HEK293 (cell line): ENCODE measurements at regions not wholly inside any gene's neighbourhood (a gene's known extent, or its start where the extent isn't known, plus 50 kb on each side); places are given as distances from the start of the nearest gene placed in this dataset.

ENCODE experiments used
- CTCF ChIA-PET: fragments of 350-600 bp; formaldehyde crosslinking; extraction: SDS; loops from one replicate; lab custom pipeline; 2021; ENCODE audit warnings: antibody characterized with exemption; lab: Yijun Ruan, JAX
- POLR2A ChIA-PET: fragments of 300-600 bp; formaldehyde crosslinking; extraction: SDS; loops from one replicate; lab custom pipeline; 2020; ENCODE audit warnings: antibody characterized with exemption, inconsistent platforms; lab: Yijun Ruan, JAX
- H3K27ac ChIP-seq: fragments of 200-500 bp; sonication (Bioruptor generic); 2 replicates; pipeline ENCODE4 v1.5.1; 2014; ENCODE audit warnings: low read depth, low read length, control low read depth, inconsistent platforms; ENCODE audit errors: extremely low read depth
- H3K36me3 ChIP-seq, 2 experiments: fragments of 200-500 bp in 1 of 2; sonication (Bioruptor generic) in 1 of 2; 1 replicate in 1 of 2; 2 replicates in 1 of 2; pipeline ENCODE4 v1.5.1; 2014 to 2017; ENCODE audit warnings: inconsistent platforms in 2 of 2, low read length in 2 of 2; ENCODE audit not compliant: control insufficient read depth in 2 of 2, insufficient read depth in 1 of 2
- H3K4me1 ChIP-seq: fragments of 200-500 bp; sonication (Bioruptor generic); 2 replicates; pipeline ENCODE4 v1.5.1; 2014; ENCODE audit warnings: mild to moderate bottlenecking, low read length, inconsistent platforms; ENCODE audit not compliant: control insufficient read depth, insufficient read depth
- H3K4me3 ChIP-seq: 2 replicates; pipeline ENCODE4 v1.5.1; 2011; ENCODE audit warnings: low read depth, mild to moderate bottlenecking, control low read depth, low read length, moderate library complexity
- H3K9me3 ChIP-seq: fragments of 200-500 bp; sonication (Bioruptor generic); 2 replicates; pipeline ENCODE4 v1.5.1; 2014; ENCODE audit warnings: low read depth, low read length, inconsistent platforms; ENCODE audit not compliant: control insufficient read depth, insufficient read depth
- EGR2 ChIP-seq: fragments of 450-650 bp; formaldehyde crosslinking; IDR thresholded peaks from 2 replicates; pipeline ENCODE4 v1.5.1; 2016; ENCODE audit warnings: low read depth, missing biosample characterization, missing genetic modification characterization
- ELK4 ChIP-seq: IDR thresholded peaks from 2 replicates; pipeline ENCODE4 v1.6.1; 2011; ENCODE audit warnings: mild to moderate bottlenecking, low read depth, low read length, borderline replicate concordance
- HOXD13 ChIP-seq: sonication (generic); formaldehyde crosslinking; IDR thresholded peaks from 2 replicates; pipeline ENCODE4 v1.8.0; 2022; ENCODE audit warnings: missing genetic modification reagents, borderline replicate concordance
- REPIN1 ChIP-seq: fragments of 450-650 bp; formaldehyde crosslinking; IDR thresholded peaks from 2 replicates; pipeline ENCODE4 v1.5.1; 2017; ENCODE audit warnings: missing biosample characterization, missing genetic modification characterization, low read depth
- SCRT1 ChIP-seq: fragments of 450-650 bp; formaldehyde crosslinking; IDR thresholded peaks from 2 replicates; pipeline ENCODE4 v1.5.1; 2016; ENCODE audit warnings: missing biosample characterization, missing genetic modification characterization, borderline replicate concordance
- ZBTB1 ChIP-seq: fragments of 450-650 bp; formaldehyde crosslinking; IDR thresholded peaks from 2 replicates; pipeline ENCODE4 v1.5.1; 2016; ENCODE audit warnings: missing biosample characterization, missing genetic modification characterization
- ZNF132 ChIP-seq: fragments of 450-650 bp; formaldehyde crosslinking; IDR thresholded peaks from 2 replicates; pipeline ENCODE4 v1.5.1; 2017; ENCODE audit warnings: missing biosample characterization, missing genetic modification characterization, borderline replicate concordance
- ZNF138 ChIP-seq: fragments of 450-650 bp; formaldehyde crosslinking; IDR thresholded peaks from 2 replicates; pipeline ENCODE4 v1.5.1; 2016; ENCODE audit warnings: missing biosample characterization, missing genetic modification characterization, borderline replicate concordance
- ZNF146 ChIP-seq: fragments of 450-650 bp; formaldehyde crosslinking; IDR thresholded peaks from 2 replicates; pipeline ENCODE4 v1.5.1; 2016; ENCODE audit warnings: missing biosample characterization, missing genetic modification characterization
- ZNF23 ChIP-seq: fragments of 450-650 bp; formaldehyde crosslinking; IDR thresholded peaks from 2 replicates; pipeline ENCODE4 v1.5.1; 2016; ENCODE audit warnings: missing biosample characterization, missing genetic modification characterization, borderline replicate concordance
- ZNF280D ChIP-seq: fragments of 450-650 bp; formaldehyde crosslinking; IDR thresholded peaks from 2 replicates; pipeline ENCODE4 v1.5.1; 2016; ENCODE audit warnings: missing biosample characterization, missing genetic modification characterization
- ZNF350 ChIP-seq: fragments of 450-650 bp; formaldehyde crosslinking; IDR thresholded peaks from 2 replicates; pipeline ENCODE4 v1.5.0; 2017; ENCODE audit warnings: missing biosample characterization, mild to moderate bottlenecking, missing genetic modification characterization
- ZNF37A ChIP-seq: fragments of 450-650 bp; IDR thresholded peaks from 2 replicates; pipeline ENCODE4 v1.5.1; 2018; ENCODE audit warnings: missing biosample characterization, missing genetic modification characterization
- ZNF394 ChIP-seq: fragments of 450-650 bp; formaldehyde crosslinking; IDR thresholded peaks from 2 replicates; pipeline ENCODE4 v1.5.1; 2016; ENCODE audit warnings: missing biosample characterization, missing genetic modification characterization, mild to moderate bottlenecking, moderate library complexity, borderline replicate concordance
- ZNF423 ChIP-seq: fragments of 450-650 bp; formaldehyde crosslinking; IDR thresholded peaks from 2 replicates; pipeline ENCODE4 v1.5.1; 2016; ENCODE audit warnings: missing biosample characterization, missing genetic modification characterization
- ZNF530 ChIP-seq: fragments of 450-650 bp; formaldehyde crosslinking; IDR thresholded peaks from 2 replicates; pipeline ENCODE4 v1.5.1; 2016; ENCODE audit warnings: low read depth, missing biosample characterization, missing genetic modification characterization
- ZNF561 ChIP-seq: fragments of 450-650 bp; IDR thresholded peaks from 2 replicates; pipeline ENCODE4 v1.5.1; 2018; ENCODE audit warnings: missing biosample characterization, missing genetic modification characterization, borderline replicate concordance
- ZNF596 ChIP-seq: fragments of 450-650 bp; IDR thresholded peaks from 2 replicates; pipeline ENCODE4 v1.5.0; 2018; ENCODE audit warnings: missing biosample characterization, mild to moderate bottlenecking, missing genetic modification characterization, moderate library complexity
- ZNF610 ChIP-seq: fragments of 450-650 bp; formaldehyde crosslinking; IDR thresholded peaks from 2 replicates; pipeline ENCODE4 v1.5.1; 2016; ENCODE audit warnings: missing biosample characterization, missing genetic modification characterization, borderline replicate concordance
- ZNF747 ChIP-seq: fragments of 450-650 bp; formaldehyde crosslinking; IDR thresholded peaks from 2 replicates; pipeline ENCODE4 v1.5.1; 2016; ENCODE audit warnings: missing biosample characterization, missing genetic modification characterization
- ZNF776 ChIP-seq: fragments of 450-650 bp; formaldehyde crosslinking; IDR thresholded peaks from 2 replicates; pipeline ENCODE4 v1.5.0; 2017; ENCODE audit warnings: missing biosample characterization, missing genetic modification characterization, borderline replicate concordance
- TF ChIP-seq, protein P1 (sequence below): fragments of 450-650 bp; IDR thresholded peaks from 2 replicates; pipeline ENCODE4 v1.5.1; 2018; ENCODE audit warnings: missing biosample characterization, mild to moderate bottlenecking, missing genetic modification characterization
- TF ChIP-seq, protein P2 (sequence below): fragments of 450-650 bp; formaldehyde crosslinking; IDR thresholded peaks from 2 replicates; pipeline ENCODE4 v1.5.0; 2017; ENCODE audit warnings: missing biosample characterization, missing genetic modification characterization, borderline replicate concordance
- TF ChIP-seq, protein P3 (sequence below): fragments of 450-650 bp; formaldehyde crosslinking; IDR thresholded peaks from 2 replicates; pipeline ENCODE4 v1.5.1; 2016; ENCODE audit warnings: missing biosample characterization, missing genetic modification characterization
- TF ChIP-seq, protein P4 (sequence below): fragments of 450-650 bp; formaldehyde crosslinking; IDR thresholded peaks from 2 replicates; pipeline ENCODE4 v1.5.1; 2016; ENCODE audit warnings: missing biosample characterization, missing genetic modification characterization

- H3K9me3 ChIP-seq: no peaks in the 10 kb centered on the region
- H3K4me1 ChIP-seq: no peaks in the 10 kb centered on the region
- TF ChIP-seq ZNF561 (tag by site-specific recombination): no peak
- no peak for TF ChIP-seq ZNF394 (tag by site-specific recombination)
- TF ChIP-seq ZNF423 (tag by site-specific recombination): no peak
- TF ChIP-seq, protein P1, sequence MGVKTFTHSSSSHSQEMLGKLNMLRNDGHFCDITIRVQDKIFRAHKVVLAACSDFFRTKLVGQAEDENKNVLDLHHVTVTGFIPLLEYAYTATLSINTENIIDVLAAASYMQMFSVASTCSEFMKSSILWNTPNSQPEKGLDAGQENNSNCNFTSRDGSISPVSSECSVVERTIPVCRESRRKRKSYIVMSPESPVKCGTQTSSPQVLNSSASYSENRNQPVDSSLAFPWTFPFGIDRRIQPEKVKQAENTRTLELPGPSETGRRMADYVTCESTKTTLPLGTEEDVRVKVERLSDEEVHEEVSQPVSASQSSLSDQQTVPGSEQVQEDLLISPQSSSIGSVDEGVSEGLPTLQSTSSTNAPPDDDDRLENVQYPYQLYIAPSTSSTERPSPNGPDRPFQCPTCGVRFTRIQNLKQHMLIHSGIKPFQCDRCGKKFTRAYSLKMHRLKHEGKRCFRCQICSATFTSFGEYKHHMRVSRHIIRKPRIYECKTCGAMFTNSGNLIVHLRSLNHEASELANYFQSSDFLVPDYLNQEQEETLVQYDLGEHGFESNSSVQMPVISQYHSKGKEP (tag by site-specific recombination): no peak
- TF ChIP-seq ZNF138 (tag by site-specific recombination): no peak
- TF ChIP-seq ZNF747: no peak
- TF ChIP-seq ZNF596: no peak
- no peak for TF ChIP-seq ZNF146
- no peak for TF ChIP-seq ZNF530 (tag by site-specific recombination)
- no peak for TF ChIP-seq ZNF280D
- TF ChIP-seq ZBTB1 (tag by site-specific recombination): no peak
- TF ChIP-seq, protein P2, sequence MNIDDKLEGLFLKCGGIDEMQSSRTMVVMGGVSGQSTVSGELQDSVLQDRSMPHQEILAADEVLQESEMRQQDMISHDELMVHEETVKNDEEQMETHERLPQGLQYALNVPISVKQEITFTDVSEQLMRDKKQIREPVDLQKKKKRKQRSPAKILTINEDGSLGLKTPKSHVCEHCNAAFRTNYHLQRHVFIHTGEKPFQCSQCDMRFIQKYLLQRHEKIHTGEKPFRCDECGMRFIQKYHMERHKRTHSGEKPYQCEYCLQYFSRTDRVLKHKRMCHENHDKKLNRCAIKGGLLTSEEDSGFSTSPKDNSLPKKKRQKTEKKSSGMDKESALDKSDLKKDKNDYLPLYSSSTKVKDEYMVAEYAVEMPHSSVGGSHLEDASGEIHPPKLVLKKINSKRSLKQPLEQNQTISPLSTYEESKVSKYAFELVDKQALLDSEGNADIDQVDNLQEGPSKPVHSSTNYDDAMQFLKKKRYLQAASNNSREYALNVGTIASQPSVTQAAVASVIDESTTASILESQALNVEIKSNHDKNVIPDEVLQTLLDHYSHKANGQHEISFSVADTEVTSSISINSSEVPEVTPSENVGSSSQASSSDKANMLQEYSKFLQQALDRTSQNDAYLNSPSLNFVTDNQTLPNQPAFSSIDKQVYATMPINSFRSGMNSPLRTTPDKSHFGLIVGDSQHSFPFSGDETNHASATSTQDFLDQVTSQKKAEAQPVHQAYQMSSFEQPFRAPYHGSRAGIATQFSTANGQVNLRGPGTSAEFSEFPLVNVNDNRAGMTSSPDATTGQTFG: no peak
- TF ChIP-seq, all 188 proteins: peak for 0
- Histone ChIP-seq H3K36me3 (no peaks in the 10 kb centered on the region), H3K4me3 (no peak overlapping the region), H3K27ac (no peak overlapping the region)
- POLR2A ChIA-PET: no interaction called here
- CTCF ChIA-PET: no interaction called here
Observed at GRCh38 chr4:154911608-154912098, 130.6 kb downstream of the RBM46 start.

- H3K9me3 ChIP-seq: no peaks in the 10 kb centered on the region
- ChIA-PET POLR2A (no interaction called here), CTCF (no interaction called here)
- H3K4me3 ChIP-seq: no peak overlapping the region
- no peaks in the 10 kb centered on the region for H3K4me1 ChIP-seq
- H3K36me3 ChIP-seq: no peaks in the 10 kb centered on the region
- TF ChIP-seq, protein P3, sequence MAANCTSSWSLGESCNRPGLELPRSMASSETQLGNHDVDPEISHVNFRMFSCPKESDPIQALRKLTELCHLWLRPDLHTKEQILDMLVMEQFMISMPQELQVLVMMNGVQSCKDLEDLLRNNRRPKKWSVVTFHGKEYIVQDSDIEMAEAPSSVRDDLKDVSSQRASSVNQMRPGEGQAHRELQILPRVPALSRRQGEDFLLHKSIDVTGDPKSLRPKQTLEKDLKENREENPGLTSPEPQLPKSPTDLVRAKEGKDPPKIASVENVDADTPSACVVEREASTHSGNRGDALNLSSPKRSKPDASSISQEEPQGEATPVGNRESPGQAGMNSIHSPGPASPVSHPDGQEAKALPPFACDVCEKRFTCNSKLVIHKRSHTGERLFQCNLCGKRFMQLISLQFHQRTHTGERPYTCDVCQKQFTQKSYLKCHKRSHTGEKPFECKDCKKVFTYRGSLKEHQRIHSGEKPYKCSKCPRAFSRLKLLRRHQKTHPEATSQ (tag by site-specific recombination): no peak
- TF ChIP-seq ZNF37A: no peak
- TF ChIP-seq HOXD13 (CRISPR knock-in tag): no peak
- no peak for TF ChIP-seq ZNF132 (tag by site-specific recombination)
- TF ChIP-seq ZNF23 (tag by site-specific recombination): no peak
- TF ChIP-seq ZNF776 (tag by site-specific recombination): no peak
- TF ChIP-seq ZNF610 (tag by site-specific recombination): no peak
- no peak for TF ChIP-seq EGR2 (tag by site-specific recombination)
- TF ChIP-seq, protein P4, sequence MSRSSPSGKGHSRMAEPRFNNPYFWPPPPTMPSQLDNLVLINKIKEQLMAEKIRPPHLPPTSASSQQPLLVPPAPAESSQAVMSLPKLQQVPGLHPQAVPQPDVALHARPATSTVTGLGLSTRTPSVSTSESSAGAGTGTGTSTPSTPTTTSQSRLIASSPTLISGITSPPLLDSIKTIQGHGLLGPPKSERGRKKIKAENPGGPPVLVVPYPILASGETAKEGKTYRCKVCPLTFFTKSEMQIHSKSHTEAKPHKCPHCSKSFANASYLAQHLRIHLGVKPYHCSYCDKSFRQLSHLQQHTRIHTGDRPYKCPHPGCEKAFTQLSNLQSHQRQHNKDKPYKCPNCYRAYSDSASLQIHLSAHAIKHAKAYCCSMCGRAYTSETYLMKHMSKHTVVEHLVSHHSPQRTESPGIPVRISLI (tag by site-specific recombination): no peak
- TF ChIP-seq ZNF350 (tag by site-specific recombination): no peak
- no peak for TF ChIP-seq SCRT1 (tag by site-specific recombination)
- no peak for TF ChIP-seq ELK4
- TF ChIP-seq REPIN1 (tag by site-specific recombination): no peak
- TF ChIP-seq, all 188 proteins: peak for 0
- H3K27ac ChIP-seq: no peak overlapping the region
Observed at GRCh38 chr4:154916068-154916467, 135.0 kb downstream of the RBM46 start.
